NCI-H1417 treated with DMSO at 0.1 percent for 48 hours (cell line): ENCODE measurements at regions not wholly inside any gene's neighbourhood (a gene's known extent, or its start where the extent isn't known, plus 50 kb on each side); places are given as distances from the start of the nearest gene placed in this dataset.
A peak's percentile ranks its signal among the peaks of the same experiment; 100 is the strongest.

Experiments used
- DNase-seq: peaks from one replicate; lab custom pipeline; 2025; lab: John Stamatoyannopoulos, UW

- DNase-seq = no peak
These were observed 225.3 kb upstream of the PPP2R3A start for GRCh38 chr3:135740211-135740610.

- DNase-seq = no peak
These were observed 224.8 kb upstream of the PPP2R3A start for GRCh38 chr3:135740751-135741150.

GRCh38 chr3:135751991-135752390 is 213.5 kb upstream of the PPP2R3A start:
- DNase-seq = no peak

DNA sequence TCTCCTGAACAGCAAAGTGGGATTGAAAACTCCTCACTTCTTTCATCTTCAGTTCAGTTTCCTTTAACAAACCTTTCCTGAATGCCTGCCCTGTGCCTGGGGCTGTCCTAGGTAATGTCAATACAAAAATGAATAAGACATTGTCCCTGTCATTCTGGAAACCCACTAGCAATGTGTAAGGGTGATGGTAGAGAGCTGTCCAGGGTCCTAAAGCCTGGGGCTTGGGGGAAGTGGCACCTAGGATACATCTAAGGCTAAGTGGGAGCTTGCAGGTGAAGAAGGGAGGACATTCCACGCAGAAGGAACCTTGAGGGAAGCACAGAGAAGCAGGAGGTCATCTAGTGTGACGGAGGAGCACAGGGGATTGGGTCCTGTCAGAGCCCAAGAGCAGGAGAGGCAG is 212.7 kb upstream of the PPP2R3A start:
- DNase-seq = no peak

DNA sequence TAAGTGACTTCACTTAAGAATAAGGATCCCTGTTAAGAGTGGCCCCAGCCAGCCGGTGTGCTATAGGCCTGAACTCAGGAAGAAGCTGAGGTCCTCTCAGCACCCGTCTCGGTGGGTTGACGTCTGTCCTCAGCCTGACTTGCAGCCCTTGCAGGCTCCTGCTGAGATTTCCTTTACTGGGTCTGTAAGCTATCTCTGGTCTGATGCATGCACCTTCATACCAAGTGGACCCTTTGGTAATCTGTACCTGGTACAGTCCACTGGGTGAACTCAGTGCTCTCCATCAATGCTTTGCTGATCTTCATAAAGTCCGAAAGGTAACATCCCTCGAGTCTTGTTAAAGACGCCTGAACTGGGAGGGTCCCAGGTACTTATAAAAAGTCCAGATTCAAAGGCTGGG is 212.0 kb upstream of the PPP2R3A start:
- DNase-seq = no peak

DNA sequence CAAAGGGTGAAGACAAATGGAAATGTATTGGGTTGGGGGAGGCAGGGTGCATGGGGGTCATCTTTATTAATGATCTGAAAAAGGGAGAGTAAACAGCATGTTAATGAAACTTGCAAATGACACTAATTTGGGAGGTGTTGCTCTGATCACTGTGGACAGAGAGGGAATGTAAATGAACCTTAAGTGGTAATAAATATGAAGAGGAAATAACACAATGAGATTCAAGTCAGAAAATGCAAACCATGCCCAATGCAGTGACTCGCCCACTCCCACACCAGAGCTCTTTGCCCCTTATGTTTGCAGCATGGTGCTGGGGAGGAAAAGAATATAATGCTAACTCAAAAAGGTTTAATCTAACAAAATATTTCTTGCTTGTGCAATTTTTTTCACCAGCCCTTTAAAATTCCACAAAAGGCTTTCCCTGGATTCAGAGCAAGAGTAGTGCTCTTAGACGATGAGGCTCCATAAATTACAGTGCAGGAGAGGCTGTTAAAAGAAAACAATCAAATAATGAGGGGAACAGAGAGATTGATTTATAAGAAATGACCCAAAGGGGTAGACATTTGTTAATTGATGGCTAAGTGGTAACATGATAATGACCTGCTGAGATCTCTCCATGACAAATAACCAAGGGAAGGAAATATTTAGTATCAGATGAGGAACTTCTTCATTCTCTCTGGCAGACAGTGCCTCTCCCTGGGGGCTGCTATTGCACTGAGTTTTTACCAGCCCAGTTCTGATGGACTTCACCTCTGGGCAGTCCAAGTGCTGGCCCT is 210.0 kb upstream of the PPP2R3A start:
- peak; percentile 14 for DNase-seq

DNA sequence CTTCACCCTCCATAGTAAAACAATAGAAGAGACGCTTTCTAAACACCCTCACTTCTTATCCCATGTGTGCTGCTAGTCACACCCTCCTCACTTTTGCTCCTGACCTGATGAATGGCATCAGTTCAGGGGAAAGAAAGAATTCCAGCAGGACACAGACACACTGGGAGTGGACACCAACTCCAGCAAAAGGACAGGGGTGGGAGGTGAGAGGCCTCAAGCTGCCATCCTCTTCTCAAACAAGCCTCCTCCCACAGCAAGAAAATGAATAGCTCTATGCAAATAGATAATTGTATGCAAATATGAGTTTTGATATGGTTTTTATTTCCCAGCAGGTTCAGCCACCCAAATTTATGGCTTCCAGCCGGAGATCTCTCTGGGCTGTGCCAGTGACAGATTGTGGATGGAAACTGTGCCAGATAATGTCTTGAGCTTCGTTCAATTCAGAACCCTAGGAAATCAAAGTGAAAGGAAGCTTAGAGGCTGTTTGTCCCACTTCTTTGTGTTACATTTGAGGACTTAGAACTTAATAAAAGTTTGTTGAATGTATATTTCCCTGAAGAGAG is 209.3 kb upstream of the PPP2R3A start:
- no peak for DNase-seq

GRCh38 chr3:135757421-135757820 is 208.1 kb upstream of the PPP2R3A start:
- no peak for DNase-seq

DNA sequence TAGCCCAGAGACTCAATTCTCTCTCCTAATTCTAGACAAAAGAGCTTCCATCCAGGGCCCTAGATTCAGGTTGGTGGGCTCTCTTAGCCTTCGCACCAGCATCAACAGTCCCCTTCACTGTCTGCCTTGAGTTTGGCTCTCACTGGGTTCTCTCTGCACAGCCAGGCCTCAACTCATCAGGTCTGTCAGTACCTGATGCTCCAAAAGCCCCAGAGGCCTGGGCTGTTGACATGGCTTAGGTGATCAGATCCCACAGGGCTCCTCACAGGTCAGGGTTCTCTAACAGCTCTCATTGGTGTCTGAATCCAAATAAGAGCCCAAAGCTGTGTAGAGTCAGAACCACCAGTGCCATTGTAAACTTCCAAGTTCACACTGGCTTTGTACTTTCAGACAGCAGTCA is 206.6 kb upstream of the PPP2R3A start:
- DNase-seq = no peak

GRCh38 chr3:135759651-135760050 is 205.9 kb upstream of the PPP2R3A start:
- DNase-seq = no peak

GRCh38 chr3:135760581-135760980 is 204.9 kb upstream of the PPP2R3A start:
- DNase-seq = no peak

DNA sequence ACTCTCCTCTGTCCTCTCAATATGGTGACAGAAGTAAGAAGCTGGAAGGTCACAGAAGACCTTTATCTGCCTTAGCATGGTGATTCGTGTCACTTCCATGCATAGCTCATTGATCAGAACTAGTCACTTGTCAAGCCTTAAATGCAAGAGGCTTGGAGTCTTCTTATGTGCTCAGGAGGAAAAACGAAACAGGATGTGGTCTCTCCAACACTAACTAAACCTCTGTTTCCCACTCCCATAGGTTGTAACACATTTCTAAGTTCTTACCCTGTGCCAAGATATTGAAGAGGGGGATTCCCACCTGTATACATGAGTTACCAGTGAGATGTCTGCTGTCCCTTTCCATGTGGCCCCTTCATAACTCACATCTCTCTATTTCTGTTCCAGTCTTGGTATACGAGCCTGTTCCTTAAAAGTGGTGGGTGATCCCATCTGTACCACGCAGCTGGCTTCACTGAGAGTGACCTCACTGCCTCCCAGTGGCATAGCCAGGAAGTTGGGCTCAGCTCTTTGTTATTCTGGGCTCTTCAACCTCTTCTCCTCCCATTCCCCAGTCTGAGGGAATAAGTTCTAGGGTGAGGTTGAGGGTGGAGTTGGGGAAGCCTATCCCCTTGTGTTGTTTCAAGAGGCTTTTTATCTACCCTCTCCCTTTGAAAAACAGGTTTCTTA is 203.2 kb upstream of the PPP2R3A start:
- DNase-seq = no peak

GRCh38 chr3:135766115-135766514 is 199.4 kb upstream of the PPP2R3A start:
- no peak for DNase-seq

GRCh38 chr3:135771760-135772159 is 193.8 kb upstream of the PPP2R3A start:
- peak; percentile 43 for DNase-seq

DNA sequence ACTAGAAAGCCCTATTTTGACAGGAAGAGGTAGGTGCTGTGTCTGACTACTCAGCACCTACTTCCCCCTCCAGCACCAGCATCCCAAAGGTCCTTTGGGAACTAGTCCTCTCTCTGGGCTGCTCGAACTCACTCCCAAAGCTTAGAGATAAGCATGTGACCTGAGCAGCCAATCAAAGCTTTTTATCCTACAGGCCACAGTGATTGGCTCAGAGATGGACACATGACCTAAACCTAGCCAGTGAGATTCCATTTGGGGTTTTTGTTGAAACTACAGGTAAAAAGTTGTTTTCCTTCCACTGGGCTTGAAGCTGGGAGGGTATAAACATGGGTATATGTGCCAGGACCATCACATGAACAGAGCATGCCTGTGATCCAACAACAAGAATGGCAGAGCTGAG is 186.5 kb upstream of the PPP2R3A start:
- no peak for DNase-seq

DNA sequence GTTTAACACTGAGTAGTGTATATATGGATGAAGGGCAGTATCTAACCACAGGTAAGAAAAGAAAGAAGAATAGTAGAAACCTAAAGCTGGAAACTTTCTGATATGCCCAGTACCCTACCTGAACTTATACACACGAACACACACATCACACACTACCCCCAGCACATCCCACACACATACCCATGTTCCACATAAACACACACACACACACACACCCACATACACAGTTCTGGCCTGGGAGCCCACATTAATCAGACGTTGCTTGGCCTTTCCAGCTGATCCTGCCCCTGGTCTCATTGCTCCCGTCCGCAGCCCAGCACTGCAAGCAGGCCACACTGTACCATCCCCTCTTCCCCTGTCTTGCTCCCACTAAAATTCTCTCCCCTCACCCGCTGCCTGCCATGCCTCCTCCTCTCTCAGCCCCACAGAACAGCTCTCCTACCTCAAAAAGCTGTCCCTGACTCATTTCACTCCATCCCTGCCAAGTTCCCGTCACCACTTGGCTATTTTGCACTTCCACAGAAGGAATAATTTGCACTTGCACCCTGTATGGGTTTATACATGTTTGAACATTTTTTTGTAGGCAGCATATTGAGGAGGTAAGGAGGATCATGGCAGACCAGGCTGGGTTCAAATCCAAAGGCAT is 185.8 kb upstream of the PPP2R3A start:
- no peak for DNase-seq

GRCh38 chr3:135781026-135781815 is 184.3 kb upstream of the PPP2R3A start:
- no peak for DNase-seq

- no peak for DNase-seq
These were observed 181.0 kb upstream of the PPP2R3A start for GRCh38 chr3:135784557-135784956.

GRCh38 chr3:135788146-135788545 is 177.4 kb upstream of the PPP2R3A start:
- DNase-seq = peak; percentile 55

DNA sequence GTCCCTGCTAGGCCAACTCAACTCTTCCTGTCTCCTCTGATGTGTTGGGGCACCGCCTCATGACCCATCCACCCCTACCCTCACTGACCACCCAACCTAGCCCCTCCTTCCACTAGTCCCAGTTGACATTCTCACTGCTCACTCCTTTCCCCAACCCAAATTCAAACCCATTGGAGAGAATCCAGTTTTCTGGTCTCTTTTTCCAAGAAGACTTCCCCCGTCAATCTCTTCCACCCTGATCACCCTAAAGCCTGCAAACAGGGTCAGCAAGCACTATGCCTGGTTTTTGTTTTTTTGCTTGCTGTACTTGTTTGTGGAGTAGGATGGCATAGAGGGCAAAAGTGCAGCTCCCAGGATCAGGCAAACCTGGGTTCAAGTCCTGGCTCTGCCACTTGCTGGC is 176.6 kb upstream of the PPP2R3A start:
- no peak for DNase-seq

DNA sequence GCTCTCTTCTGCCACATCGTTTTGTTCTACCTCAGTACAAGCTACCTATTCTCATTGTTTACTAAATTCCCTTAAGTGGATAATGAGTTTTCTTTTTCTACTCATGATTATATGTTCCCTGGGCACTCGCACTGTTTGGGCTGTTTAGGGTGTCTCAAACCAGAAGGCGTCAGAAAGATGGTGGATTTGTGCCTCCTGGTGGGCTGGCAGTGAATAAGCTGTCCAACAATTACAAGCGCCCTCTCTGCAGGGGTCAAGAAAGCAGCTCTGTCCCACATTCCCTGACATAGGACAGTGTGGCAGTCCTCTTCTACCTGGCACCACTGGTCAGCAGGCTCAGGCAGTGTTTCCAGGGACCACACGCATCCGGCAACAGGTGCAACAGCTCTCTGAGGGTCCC is 173.4 kb upstream of the PPP2R3A start:
- peak; percentile 10 for DNase-seq

DNA sequence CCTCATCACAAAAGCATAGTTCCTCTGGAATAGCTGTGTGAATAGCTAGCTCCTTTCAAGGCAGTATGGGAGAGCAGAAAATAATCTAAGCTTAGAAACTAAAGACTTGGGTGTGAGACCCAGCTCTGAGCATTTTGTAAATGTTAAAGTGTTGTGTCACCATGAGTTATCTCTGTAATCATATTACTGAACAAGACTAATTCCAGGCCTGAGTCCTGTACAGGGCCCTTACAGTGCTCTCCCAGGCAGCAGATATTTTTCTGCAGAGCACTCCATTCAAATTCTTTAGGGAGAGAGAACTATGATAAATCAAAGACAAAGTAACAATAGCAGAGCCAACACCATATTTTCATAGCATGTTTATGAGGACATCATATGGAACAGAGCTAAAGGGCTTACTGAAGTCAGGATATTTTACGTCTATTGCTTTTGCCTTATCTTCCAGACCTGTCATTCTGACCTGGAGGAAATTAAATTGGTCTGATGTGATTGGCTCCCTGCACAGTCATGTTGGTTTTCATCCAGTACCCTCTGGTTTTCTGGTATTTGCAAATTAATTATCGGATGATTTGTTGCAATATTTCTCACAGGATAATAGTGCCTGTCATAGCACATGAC is 172.6 kb upstream of the PPP2R3A start:
- no peak for DNase-seq
